ENCODE measurements at regions not wholly inside any gene's neighbourhood (a gene's known extent, or its start where the extent isn't known, plus 50 kb on each side); places are given as distances from the start of the nearest gene placed in this dataset.

- DNase-seq (ENCODE audit: low spot score), result no peak
Observed at GRCh38 chr2:193988784-193989183, 1668.2 kb upstream of the SLC39A10 start.

- DNase-seq (ENCODE audit: low spot score), result no peak
Observed at GRCh38 chr2:193985272-193985671, 1671.8 kb upstream of the SLC39A10 start.

GRCh38 chr2:193980599-193980998 is 1676.4 kb upstream of the SLC39A10 start:
- no peak for DNase-seq (ENCODE audit: low spot score)

- no peak for DNase-seq (ENCODE audit: low spot score)
Observed at GRCh38 chr2:193973781-193974180, 1683.2 kb upstream of the SLC39A10 start.

- DNase-seq (ENCODE audit: low spot score), result no peak
Observed at GRCh38 chr2:193966590-193966989, 1690.4 kb upstream of the SLC39A10 start.

- no peak for DNase-seq (ENCODE audit: low spot score)
Observed at GRCh38 chr2:193965263-193965662, 1691.8 kb upstream of the SLC39A10 start.

GRCh38 chr2:193963472-193964119 is 1693.4 kb upstream of the SLC39A10 start:
- DNase-seq (ENCODE audit: low spot score), result no peak

GRCh38 chr2:193946806-193947205 is 1710.2 kb upstream of the SLC39A10 start:
- no peak for DNase-seq (ENCODE audit: low spot score)

- DNase-seq (ENCODE audit: low spot score), result no peak
Observed at GRCh38 chr2:193943406-193943960, 1713.5 kb upstream of the SLC39A10 start.

- no peak for DNase-seq (ENCODE audit: low spot score)
Observed at GRCh38 chr2:193935114-193935513, 1721.9 kb upstream of the SLC39A10 start.

GRCh38 chr2:193929131-193929530 is 1727.9 kb upstream of the SLC39A10 start:
- DNase-seq (ENCODE audit: low spot score), result no peak

- no peak for DNase-seq (ENCODE audit: low spot score)
Observed at GRCh38 chr2:193907561-193907960, 1712.8 kb upstream of the TMEFF2 start.

- no peak for DNase-seq (ENCODE audit: low spot score)
Observed at GRCh38 chr2:193900292-193900691, 1705.6 kb upstream of the TMEFF2 start.

- no peak for DNase-seq (ENCODE audit: low spot score)
Observed at GRCh38 chr2:193895226-193895625, 1700.5 kb upstream of the TMEFF2 start.

- no peak for DNase-seq (ENCODE audit: low spot score)
Observed at GRCh38 chr2:193894081-193894480, 1699.3 kb upstream of the TMEFF2 start.

GRCh38 chr2:193891023-193891422 is 1696.3 kb upstream of the TMEFF2 start:
- no peak for DNase-seq (ENCODE audit: low spot score)

GRCh38 chr2:193885419-193885818 is 1690.7 kb upstream of the TMEFF2 start:
- no peak for DNase-seq (ENCODE audit: low spot score)

GRCh38 chr2:193883820-193884219 is 1689.1 kb upstream of the TMEFF2 start:
- DNase-seq (ENCODE audit: low spot score), result no peak

- no peak for DNase-seq (ENCODE audit: low spot score)
Observed at GRCh38 chr2:193876980-193877379, 1682.2 kb upstream of the TMEFF2 start.

- DNase-seq (ENCODE audit: low spot score), result no peak
Observed at GRCh38 chr2:193869564-193869963, 1674.8 kb upstream of the TMEFF2 start.

GRCh38 chr2:193868833-193869232 is 1674.1 kb upstream of the TMEFF2 start:
- no peak for DNase-seq (ENCODE audit: low spot score)

- no peak for DNase-seq (ENCODE audit: low spot score)
Observed at GRCh38 chr2:193868132-193868531, 1673.4 kb upstream of the TMEFF2 start.

GRCh38 chr2:193867454-193867853 is 1672.7 kb upstream of the TMEFF2 start:
- no peak for DNase-seq (ENCODE audit: low spot score)

- DNase-seq (ENCODE audit: low spot score), result no peak
Observed at GRCh38 chr2:193861557-193861956, 1666.8 kb upstream of the TMEFF2 start.

All from hematopoietic multipotent progenitor cell treated with erythropoietin and hydrocortisone succinate and interleukin-3 and kit ligand, for 15 days (in vitro differentiated cells).